ENCODE measurements at regions not wholly inside any gene's neighbourhood (a gene's known extent, or its start where the extent isn't known, plus 50 kb on each side); places are given as distances from the start of the nearest gene placed in this dataset.

- no peak for DNase-seq (ENCODE audit: low read depth in 4 of 6, low spot score in 6 of 6)
- WGBS (ENCODE audit: insufficient coverage), result over 99% methylated on average over 7 of the region's 9 CpGs
- Histone ChIP-seq H3K4me1 (ENCODE audit: control insufficient read depth, insufficient read depth, low read length) (peaks cover 4% of the 10 kb centered on the region), H3K36me3 (ENCODE audit: control insufficient read depth, insufficient read depth, low read length) (no peaks in the 10 kb centered on the region), H3K27me3 (ENCODE audit: control insufficient read depth, insufficient read depth, low read length) (no peaks in the 10 kb centered on the region), H3K27ac (ENCODE audit: low read depth, low read length) (no peak overlapping the region), H3K9me3 (ENCODE audit: control insufficient read depth, insufficient read depth, low read length) (peaks cover 4% of the 10 kb centered on the region), H3K4me3 (ENCODE audit: low read depth, low read length) (no peak overlapping the region)
Measured at GRCh38 chr1:235027862-235028250, 100.8 kb downstream of the TOMM20 start.

- Histone ChIP-seq H3K27ac (ENCODE audit: low read depth, low read length) (no peak overlapping the region), H3K27me3 (ENCODE audit: control insufficient read depth, insufficient read depth, low read length) (no peaks in the 10 kb centered on the region), H3K9me3 (ENCODE audit: control insufficient read depth, insufficient read depth, low read length) (peaks cover 4% of the 10 kb centered on the region), H3K4me3 (ENCODE audit: low read depth, low read length) (no peak overlapping the region), H3K36me3 (ENCODE audit: control insufficient read depth, insufficient read depth, low read length) (no peaks in the 10 kb centered on the region), H3K4me1 (ENCODE audit: control insufficient read depth, insufficient read depth, low read length) (peaks cover 7% of the 10 kb centered on the region)
- 100% methylated on average over 10 of the region's 13 CpGs for WGBS (ENCODE audit: insufficient coverage)
- DNase-seq (ENCODE audit: low read depth in 4 of 6, low spot score in 6 of 6), result no peak
Measured at GRCh38 chr1:235027076-235027861, 101.4 kb downstream of the TOMM20 start.

GRCh38 chr1:235025422-235025984 is 103.1 kb downstream of the TOMM20 start:
- 100% methylated on average over 1 of the region's 5 CpGs for WGBS (ENCODE audit: insufficient coverage)
- no peaks in the 10 kb centered on the region for H3K36me3 ChIP-seq (ENCODE audit: control insufficient read depth, insufficient read depth, low read length)
- no peaks in the 10 kb centered on the region for H3K9me3 ChIP-seq (ENCODE audit: control insufficient read depth, insufficient read depth, low read length)
- peaks cover 18% of the 10 kb centered on the region for H3K4me1 ChIP-seq (ENCODE audit: control insufficient read depth, insufficient read depth, low read length)
- no peaks in the 10 kb centered on the region for H3K27me3 ChIP-seq (ENCODE audit: control insufficient read depth, insufficient read depth, low read length)
- no peak overlapping the region for H3K27ac ChIP-seq (ENCODE audit: low read depth, low read length)
- DNase-seq (ENCODE audit: low read depth in 4 of 6, low spot score in 6 of 6), result no peak
- no peak overlapping the region for H3K4me3 ChIP-seq (ENCODE audit: low read depth, low read length)

GRCh38 chr1:235024711-235025421 is 103.8 kb downstream of the TOMM20 start:
- no peak overlapping the region for H3K27ac ChIP-seq (ENCODE audit: low read depth, low read length)
- 75% methylated on average over 6 of the region's 7 CpGs for whole genome bisulfite sequencing (ENCODE audit: insufficient coverage)
- DNase-seq (ENCODE audit: low read depth in 4 of 6, low spot score in 6 of 6), result peak in 1 of 6 donors; percentile 42

GRCh38 chr1:235023711-235024439 is 104.8 kb downstream of the TOMM20 start:
- H3K36me3 ChIP-seq (ENCODE audit: control insufficient read depth, insufficient read depth, low read length), result no peaks in the 10 kb centered on the region
- 96% methylated on average over 5 of the region's 10 CpGs for WGBS (ENCODE audit: insufficient coverage)
- no peaks in the 10 kb centered on the region for H3K9me3 ChIP-seq (ENCODE audit: control insufficient read depth, insufficient read depth, low read length)
- no peak overlapping the region for H3K27ac ChIP-seq (ENCODE audit: low read depth, low read length)
- no peaks in the 10 kb centered on the region for H3K27me3 ChIP-seq (ENCODE audit: control insufficient read depth, insufficient read depth, low read length)
- no peak overlapping the region for H3K4me3 ChIP-seq (ENCODE audit: low read depth, low read length)
- DNase-seq (ENCODE audit: low read depth in 4 of 6, low spot score in 6 of 6), result no peak
- H3K4me1 ChIP-seq (ENCODE audit: control insufficient read depth, insufficient read depth, low read length), result peaks cover 18% of the 10 kb centered on the region

More at GRCh38 chr1:235024711-235025421, 103.8 kb downstream of the TOMM20 start:
- peaks cover 18% of the 10 kb centered on the region for H3K4me1 ChIP-seq (ENCODE audit: control insufficient read depth, insufficient read depth, low read length)
- H3K36me3 ChIP-seq (ENCODE audit: control insufficient read depth, insufficient read depth, low read length), result no peaks in the 10 kb centered on the region
- H3K27me3 ChIP-seq (ENCODE audit: control insufficient read depth, insufficient read depth, low read length), result no peaks in the 10 kb centered on the region
- H3K4me3 ChIP-seq (ENCODE audit: low read depth, low read length), result no peak overlapping the region
- H3K9me3 ChIP-seq (ENCODE audit: control insufficient read depth, insufficient read depth, low read length), result no peaks in the 10 kb centered on the region

- Histone ChIP-seq H3K36me3 (ENCODE audit: control insufficient read depth, insufficient read depth, low read length) (no peaks in the 10 kb centered on the region), H3K27ac (ENCODE audit: low read depth, low read length) (peak overlapping the region; percentile 4), H3K4me1 (ENCODE audit: control insufficient read depth, insufficient read depth, low read length) (peaks cover 18% of the 10 kb centered on the region), H3K4me3 (ENCODE audit: low read depth, low read length) (no peak overlapping the region), H3K27me3 (ENCODE audit: control insufficient read depth, insufficient read depth, low read length) (no peaks in the 10 kb centered on the region), H3K9me3 (ENCODE audit: control insufficient read depth, insufficient read depth, low read length) (no peaks in the 10 kb centered on the region)
- DNase-seq (ENCODE audit: low read depth in 4 of 6, low spot score in 6 of 6), result no peak
- 61% methylated on average over 8 of the region's 13 CpGs for WGBS (ENCODE audit: insufficient coverage)
Measured at GRCh38 chr1:235022981-235023710, 105.5 kb downstream of the TOMM20 start.

GRCh38 chr1:235022341-235022980 is 106.2 kb downstream of the TOMM20 start:
- Histone ChIP-seq H3K4me1 (ENCODE audit: control insufficient read depth, insufficient read depth, low read length) (peaks cover 18% of the 10 kb centered on the region), H3K36me3 (ENCODE audit: control insufficient read depth, insufficient read depth, low read length) (no peaks in the 10 kb centered on the region), H3K4me3 (ENCODE audit: low read depth, low read length) (no peak overlapping the region), H3K9me3 (ENCODE audit: control insufficient read depth, insufficient read depth, low read length) (no peaks in the 10 kb centered on the region), H3K27me3 (ENCODE audit: control insufficient read depth, insufficient read depth, low read length) (no peaks in the 10 kb centered on the region), H3K27ac (ENCODE audit: low read depth, low read length) (peak overlapping the region; percentile 4)
- 38% methylated on average over 10 of the region's 12 CpGs for WGBS (ENCODE audit: insufficient coverage)
- peak in 2 of 6 donors; percentile 47 to 50 for DNase-seq (ENCODE audit: low read depth in 4 of 6, low spot score in 6 of 6)

GRCh38 chr1:235021815-235022214 is 106.8 kb downstream of the TOMM20 start:
- Histone ChIP-seq H3K4me3 (ENCODE audit: low read depth, low read length) (no peak overlapping the region), H3K9me3 (ENCODE audit: control insufficient read depth, insufficient read depth, low read length) (no peaks in the 10 kb centered on the region), H3K27ac (ENCODE audit: low read depth, low read length) (no peak overlapping the region), H3K36me3 (ENCODE audit: control insufficient read depth, insufficient read depth, low read length) (no peaks in the 10 kb centered on the region), H3K27me3 (ENCODE audit: control insufficient read depth, insufficient read depth, low read length) (no peaks in the 10 kb centered on the region), H3K4me1 (ENCODE audit: control insufficient read depth, insufficient read depth, low read length) (peaks cover 18% of the 10 kb centered on the region)
- WGBS (ENCODE audit: insufficient coverage), result no CpG with 5 or more reads among the region's 7 CpGs
- DNase-seq (ENCODE audit: low read depth in 4 of 6, low spot score in 6 of 6), result no peak

Measured in spinal cord (tissue), 9 donors.